Pons (tissue), 1 donor: ENCODE measurements at regions not wholly inside any gene's neighbourhood (a gene's known extent, or its start where the extent isn't known, plus 50 kb on each side); places are given as distances from the start of the nearest gene placed in this dataset.

Experiments used
- DNase-seq: peaks from one replicate; pipeline ENCODE4 v3.0.0-alpha.2; 2016; ENCODE audit warnings: low spot score

DNA sequence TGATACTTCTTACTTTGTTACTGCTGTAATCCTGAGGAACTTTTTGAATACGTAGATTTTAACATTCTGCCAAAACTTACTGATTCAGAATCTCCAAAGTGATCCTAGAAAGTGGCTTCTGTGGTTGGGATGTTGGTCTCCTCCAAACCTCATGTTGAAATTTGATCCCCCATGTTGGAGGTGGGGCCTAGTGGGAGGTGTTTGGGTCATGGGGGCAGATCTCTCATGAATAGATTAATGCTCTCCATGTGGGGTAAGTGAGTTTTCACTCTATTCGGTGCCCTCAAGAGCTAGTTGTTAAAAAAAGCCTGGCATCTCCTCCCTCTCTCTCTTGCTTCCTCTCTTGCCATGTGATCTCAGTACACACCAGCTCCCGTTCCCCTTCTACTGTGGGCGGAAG lies 329.9 kb downstream of the HRH4 start:
- no peak for DNase-seq

DNA sequence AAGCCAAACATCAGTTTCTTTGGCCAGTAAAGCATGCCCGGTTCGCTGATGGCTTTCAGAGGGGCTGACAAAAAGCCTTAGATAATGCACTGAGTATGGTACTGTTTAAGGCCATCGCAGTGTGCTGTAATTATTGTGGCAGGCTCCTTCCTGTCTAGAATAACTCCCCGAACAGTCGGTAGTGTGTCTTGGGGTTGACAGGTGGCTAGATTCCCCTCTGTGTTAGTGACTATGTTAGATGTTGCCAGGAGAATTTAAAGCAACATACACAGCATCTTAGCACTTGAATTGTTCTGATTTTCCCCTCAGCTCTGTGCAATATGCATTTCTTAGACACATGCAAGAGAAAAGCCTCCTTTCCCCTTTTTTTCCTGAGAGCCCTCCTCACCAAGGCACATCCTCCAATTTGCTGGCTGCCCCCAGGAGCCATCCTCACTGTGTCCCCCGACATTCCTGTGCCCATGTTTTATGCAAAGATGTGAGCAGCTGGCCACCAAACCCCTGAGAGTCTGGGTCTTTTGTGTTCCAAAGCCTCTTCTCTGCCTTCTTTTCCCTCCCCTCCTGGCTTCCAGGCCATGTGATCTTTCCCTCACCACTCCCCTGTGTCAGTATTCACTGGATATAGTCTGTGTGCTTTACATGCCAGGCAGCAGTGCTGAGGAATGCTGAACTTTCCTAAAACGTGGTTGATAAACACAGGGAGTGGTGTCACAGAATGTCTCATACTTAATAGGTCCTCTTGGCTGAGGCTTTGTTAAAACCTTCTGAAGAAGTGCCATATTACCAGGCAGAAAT lies 331.5 kb downstream of the HRH4 start:
- no peak for DNase-seq

DNA sequence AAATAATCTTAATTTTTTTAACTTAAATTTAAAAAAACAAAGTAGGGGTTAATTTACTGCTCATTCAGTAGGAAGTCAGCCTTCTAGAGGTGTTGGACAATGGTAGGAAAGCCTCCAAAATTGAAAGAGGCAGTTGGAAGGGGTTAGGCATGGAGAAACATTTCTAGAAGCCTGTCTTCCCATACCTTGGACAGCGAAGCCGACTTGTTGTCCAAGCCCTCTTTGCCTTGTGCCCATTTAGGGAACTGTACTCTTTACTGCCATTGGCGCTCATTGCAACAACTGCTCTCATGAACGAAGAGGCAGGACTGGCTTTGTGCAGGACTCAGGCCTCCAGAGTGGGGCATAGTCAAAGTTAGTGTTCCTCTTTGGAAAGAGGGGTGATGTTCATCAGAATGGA lies 333.3 kb downstream of the HRH4 start:
- no peak for DNase-seq

DNA sequence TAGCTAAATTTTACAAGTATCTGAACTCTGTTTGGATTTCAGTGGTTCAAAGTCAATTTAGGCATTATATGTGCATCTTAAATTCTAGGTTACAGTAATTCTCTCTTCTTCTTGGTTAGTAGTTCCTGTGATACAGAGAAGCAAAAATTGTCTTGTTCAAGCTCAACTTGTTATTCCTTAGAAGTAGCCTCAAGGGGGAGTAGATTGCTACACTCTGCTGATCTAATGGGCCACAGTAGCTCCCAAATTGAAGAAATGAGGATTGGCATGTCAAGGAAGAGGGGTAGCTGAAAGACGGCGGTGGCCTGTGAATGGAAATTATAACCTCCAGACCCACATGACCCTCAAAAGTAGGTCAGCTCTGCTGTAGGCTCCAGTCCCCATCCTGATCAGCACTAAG lies 334.7 kb downstream of the HRH4 start:
- DNase-seq: no peak

DNA sequence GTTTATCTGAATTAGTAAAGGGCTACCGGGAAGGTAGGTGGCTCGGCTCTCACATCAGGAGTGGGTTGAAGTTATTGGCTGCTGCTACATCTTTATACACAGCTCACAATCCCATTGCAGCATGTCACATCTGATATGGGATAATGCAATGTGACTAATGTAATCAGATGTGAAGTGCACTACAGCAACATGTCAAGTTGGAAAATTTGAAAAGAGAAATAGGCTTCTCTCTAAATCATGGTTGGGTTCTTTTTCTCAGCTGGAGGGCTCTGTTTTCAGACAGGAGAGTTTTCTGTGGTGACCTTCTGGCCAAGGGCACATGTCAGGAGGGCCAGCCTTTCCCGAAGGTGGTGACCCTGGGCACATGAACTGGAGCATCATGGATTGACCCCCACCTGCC lies 337.5 kb downstream of the HRH4 start:
- no peak for DNase-seq

DNA sequence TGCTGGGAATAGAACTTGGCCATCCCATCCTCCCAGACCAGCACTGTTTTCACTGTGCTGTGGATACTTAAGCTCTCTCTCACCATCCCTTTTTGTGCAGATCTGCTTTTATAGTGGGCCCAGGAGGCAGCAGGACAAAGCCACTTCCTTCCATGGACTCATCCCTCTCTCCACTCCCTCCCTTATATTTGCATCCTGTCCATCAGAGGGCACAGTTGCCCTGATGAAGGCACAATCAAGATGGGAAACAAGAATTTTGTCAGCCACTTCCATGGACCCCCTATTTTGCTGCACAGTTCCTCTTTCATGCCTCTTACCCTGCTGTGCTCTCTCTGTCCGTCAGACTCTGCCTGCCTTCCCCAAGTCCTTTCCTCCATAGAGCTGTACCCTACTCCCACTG lies 338.7 kb downstream of the HRH4 start:
- DNase-seq: no peak

DNA sequence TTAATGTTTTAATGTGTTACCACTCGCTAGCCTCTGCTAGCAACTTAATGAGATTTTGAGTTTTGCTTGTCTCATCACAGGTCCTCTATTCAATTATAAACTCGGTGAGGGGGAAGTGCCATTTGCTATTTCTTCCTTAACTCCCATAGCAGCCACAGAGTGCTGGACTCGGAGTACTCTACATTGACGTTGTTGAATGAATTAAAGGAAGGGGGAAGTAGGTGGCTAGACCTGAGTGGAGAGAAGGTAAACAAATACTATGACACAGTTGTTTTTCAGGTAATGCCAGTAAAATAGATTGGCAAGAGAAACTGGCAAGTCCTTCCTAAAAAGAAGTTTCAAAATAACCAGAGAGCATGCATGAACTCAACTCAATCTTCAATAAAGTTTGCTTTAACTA lies 339.3 kb downstream of the HRH4 start:
- DNase-seq: no peak

DNA sequence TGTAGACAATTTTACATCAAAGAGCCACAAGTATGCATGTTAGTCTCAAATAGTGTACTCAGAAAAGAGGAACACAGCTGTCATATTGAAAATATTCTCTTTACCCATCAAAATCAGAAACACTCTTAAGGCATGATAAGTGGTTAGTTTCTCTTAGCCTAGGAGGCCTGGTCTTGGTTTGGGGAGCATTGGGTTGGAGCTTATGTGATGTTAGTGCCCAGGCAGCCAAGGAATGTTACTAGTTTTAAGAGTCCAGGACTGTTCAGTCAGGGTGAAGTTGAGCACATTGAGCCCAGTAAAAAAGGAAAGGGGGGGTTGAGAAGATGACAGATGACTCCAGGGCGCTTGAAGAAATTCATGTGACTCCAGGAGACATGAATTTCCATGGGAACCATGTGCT lies 340.6 kb downstream of the HRH4 start:
- DNase-seq: no peak

DNA sequence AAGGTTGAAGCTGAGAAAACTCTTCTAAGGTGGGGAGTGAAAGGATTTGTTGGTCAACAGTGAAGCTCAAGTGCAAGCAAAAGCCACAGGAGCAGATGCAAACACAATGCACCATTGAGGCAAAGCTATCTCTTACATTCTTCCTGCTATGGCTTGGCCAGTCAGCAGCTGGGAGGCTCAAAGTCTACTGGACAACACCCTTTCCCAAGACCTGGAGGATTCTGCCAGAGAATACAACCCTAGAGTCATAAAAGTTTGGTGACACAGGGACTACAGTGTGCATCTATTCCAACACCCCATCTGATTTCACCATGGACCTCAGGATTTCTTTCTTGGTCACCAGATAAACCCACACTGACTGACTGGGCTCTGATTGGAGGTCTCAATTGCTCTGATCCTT lies 342.0 kb downstream of the HRH4 start:
- DNase-seq: no peak

DNA sequence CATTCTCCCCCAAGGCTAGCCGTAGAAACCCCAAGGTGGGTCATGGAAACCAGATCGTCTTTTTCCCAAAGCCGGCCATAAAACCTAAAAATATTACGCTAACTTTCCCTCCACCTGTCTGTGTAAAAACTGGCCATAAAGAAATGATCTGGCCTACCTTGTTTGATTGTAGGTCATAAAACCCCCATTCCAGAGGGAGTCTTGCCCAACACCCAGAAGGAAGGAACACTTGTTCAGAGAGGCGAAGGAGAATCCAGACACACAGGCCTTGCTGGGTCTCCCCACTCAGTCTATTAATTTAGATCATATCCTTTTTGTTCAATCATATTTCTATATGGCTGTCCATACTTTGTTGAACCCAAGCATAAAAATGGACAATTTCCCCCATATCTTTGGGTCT lies 344.7 kb downstream of the HRH4 start:
- no peak for DNase-seq

DNA sequence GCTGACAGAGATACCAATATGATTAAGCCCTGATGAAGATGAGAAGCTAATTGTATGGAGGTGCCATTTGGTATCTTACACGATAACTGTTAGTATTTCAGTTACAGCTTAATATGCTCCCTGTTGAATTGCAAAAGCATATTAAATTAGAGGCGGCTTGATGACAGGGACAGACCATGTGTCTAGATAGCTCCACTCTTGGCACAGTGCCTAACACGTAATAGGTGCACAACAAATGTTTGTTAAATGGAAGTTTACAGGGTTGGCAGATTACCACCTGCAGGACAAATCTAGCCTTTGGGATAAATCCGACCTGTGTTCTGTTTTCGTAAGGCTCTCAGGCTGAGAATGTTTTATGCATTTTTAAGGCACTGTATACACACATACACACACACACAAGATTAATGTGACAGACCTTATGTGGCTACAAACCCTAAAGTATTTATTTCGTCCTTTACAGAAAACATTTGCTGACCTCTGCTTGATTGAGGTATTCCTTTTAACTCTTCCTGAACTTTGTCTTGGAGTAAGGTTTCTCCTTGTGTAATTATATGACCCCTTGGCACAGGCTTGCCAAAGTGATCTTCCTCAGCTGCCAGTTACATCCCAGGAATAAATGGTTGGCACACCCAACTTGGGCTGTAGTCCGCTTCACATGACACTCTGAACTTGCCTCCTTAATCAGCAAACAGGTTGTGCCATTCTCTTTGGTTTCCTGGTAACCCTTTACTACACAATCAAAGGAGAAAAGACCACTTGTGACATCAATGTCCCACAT lies 348.9 kb downstream of the HRH4 start:
- no peak for DNase-seq

DNA sequence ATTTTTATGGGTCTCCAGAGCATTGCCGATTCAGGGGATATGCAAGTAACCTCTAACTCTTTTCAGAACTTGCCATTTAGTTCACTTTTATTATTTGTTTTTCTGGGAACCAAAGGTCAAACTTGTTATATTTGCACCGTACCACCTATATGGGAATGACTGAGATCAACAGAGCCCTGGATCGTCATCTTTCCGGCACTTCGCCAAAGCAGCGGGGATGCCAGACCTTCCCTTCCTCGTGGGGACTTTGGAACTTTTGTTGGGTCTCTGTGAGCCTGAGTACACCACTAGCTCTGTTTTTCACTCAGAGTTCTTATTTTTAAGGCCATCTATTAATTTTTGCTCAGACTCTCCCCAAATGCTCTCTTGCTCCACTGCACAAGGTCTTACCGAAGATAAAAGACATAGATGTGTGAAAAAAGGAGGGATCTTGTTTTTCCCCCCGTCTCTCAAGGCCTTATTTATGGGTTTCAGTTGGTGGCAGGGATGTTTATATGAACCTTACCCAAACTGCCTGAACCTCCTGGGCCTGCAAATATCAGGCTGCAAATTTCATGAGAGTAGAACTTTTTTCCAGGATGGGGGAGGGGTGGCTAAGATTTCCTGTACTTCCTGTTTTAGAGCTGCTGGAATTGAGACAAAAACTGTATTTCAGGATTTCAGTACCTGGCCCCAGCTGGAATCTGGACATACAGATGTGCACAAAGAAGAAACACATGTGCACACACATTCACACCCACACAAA lies 350.3 kb downstream of the HRH4 start:
- DNase-seq: no peak

DNA sequence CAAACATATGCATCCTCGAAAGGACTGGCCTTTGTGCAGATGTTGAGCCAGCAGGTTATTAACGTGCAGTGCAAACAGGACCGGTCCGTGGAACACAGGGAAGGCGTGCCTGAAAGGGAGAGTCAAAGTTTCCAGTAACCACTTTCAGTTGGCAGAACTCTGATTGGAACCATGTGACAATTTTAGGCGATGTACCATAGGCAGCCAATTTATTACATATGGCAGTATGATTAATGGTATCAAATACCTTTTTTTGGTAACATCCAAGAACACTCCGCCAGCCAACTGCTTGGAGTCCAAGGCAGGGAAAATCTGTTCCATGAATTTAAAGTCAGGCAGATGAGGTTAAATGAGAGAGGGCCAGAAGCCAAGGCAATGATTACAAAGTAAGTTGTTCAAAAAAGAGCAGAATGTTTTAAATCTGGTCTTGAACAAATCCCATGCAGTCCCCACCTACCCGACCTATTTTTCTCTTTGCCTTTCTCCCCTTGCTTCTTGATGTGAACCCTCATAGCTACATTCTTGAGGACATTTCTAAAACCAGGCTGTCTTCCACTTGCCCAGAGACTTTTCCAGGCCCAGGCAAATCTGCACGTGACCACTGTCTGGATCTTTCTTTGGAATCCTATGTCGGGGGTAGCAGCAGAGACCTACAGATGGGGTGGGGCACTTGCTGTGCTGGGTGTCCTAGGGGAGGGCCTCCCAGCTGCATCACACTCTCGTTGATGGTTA lies 351.7 kb downstream of the HRH4 start:
- DNase-seq: peak; percentile 22

DNA sequence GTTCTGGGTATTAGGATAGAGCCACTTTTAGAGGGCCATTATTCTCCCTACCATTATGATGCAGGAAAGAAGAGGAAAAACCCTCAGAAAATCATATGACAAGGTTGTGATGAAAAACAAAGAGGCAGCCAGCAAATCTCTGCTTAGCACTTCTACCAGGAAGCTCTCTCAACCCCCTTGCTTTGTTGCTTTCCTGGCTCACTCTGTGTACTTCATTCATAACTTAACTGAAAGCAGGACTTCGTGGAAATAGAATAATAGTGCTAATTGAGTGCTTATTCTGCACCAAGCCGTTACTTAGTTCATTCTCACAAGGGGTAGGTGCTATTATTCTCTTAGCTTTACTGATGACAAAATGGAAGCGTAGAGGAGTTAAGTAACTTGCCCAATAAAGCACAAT lies 354.1 kb downstream of the HRH4 start:
- DNase-seq: peak; percentile 62

DNA sequence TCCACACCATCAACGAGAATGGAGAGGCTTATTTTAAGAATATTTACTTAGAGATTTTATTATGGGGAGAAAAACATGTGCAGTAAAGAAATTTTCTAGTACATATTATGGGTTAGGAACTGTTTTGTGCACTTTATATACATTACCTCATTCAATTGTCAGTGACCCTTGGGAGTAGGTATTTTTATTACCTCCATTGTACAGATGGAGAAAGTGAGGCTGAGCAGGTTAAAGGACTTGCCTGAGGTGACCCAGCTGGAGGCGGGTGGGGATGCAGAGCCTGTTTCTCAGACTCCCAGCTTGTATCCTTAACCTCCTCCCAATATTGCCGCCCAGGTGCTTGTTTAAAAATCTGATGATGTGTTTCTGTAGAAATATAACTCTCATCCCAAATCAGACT lies 356.7 kb downstream of the HRH4 start:
- DNase-seq: no peak

DNA sequence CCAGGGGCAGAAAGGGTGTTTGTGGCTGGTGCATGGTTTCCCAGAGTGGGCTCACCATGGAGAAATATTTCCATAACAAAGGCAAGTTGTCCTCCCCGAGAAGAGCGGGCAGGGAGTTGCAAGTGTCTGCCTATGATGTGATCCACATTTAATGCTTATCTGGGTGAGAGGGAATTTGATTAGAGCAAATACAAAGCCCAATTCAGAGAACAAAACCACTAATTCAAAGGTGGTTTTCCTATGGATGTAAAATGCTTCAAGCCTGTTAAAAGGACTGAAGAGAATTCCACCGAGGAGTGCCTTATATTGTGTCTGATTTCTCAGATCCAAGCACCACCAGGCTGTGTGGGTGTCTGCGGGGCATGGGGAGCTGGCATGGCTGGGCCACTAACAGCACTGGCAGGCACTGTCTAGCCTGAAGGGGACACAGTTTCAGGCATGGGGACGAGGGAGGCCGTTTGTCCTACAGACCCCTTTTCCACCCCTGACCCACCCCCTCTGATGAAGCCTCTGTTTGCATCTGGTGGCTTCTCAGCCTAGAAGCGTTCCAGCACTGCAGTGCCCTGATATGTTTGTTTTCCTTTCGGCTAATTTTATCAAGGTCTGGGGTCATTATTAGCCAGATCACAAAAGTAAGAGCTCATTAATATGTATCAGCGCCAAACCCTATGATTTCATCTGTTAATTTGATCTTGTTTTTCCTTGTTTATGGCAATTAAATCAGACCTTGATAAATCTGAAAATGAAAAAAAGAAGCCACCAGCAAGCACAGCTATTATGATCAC lies 357.3 kb downstream of the HRH4 start:
- DNase-seq: peak; percentile 30

DNA sequence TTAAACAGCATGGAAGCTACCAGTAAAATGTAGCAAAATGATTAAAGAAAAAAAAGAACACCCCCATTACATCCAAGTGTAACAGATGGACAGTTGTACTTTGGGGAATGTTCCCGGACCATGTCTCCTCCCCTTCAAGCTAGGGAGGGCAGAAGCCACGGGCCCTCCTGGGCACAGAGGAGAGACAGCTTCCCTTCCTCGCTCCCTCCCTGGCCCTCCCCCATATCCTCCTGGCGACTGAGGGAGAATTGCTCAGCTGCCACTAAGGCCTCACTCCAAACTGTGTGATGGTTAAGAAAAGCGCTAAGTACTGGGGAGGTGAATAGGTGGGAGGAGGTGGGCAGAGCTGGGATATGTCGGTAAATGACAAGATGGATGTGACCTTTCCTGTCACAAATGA lies 358.0 kb downstream of the HRH4 start:
- peak; percentile 11 for DNase-seq

DNA sequence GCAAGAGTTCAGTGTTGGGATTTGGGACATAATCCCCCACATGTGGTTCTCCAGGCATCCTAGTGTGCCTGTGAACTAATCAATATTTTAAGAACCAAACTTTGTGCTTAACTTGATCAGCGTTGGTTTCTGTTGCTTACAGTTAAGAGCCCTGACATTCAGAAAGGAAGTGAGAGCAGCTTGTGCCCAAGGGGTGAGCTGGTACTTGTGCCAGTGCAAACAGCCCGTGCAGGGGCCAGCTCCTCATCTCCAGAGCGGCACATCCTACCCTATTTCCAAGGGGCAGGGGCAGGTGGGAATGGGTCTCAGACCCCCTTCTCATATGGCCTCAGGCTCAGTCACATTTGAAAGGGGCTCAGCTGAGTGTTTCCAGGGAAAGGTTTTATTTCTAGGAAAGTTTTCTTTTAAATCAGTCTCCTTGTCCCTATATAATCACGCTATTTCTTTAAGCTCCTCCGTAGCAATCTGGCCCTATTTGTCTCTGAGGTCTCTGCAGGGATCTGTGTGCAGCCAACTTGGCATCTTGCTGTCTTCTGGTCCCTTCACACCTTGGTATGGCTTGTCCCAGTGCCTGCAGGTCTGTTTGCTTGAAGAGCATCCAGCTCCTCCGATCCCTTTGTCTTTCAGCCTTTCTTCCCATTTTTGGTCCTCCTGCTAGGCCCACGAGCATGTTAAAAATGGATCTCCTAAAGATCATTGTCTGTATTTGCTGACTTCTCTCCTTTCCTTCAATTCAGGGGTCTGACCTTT lies 358.9 kb downstream of the HRH4 start:
- DNase-seq: no peak

DNA sequence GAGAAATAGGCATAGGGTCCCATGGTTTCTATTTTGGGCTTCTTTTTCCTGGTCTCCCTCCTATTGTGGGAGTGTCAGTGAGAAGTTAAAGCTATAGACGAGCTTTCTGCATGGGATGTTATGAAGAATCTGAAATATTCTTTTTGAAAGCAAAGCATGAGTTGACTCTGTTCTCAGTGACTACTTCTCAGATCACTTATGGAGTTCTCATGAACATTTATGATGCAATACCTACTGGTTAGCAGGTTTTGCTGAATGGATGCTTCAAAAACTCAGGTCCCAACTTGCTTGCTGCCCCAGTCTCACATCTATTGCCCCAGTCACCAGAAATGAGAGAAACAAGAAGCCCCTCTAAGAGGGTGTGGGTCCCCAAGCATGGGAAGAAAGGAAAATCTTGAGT lies 365.0 kb downstream of the HRH4 start:
- no peak for DNase-seq

DNA sequence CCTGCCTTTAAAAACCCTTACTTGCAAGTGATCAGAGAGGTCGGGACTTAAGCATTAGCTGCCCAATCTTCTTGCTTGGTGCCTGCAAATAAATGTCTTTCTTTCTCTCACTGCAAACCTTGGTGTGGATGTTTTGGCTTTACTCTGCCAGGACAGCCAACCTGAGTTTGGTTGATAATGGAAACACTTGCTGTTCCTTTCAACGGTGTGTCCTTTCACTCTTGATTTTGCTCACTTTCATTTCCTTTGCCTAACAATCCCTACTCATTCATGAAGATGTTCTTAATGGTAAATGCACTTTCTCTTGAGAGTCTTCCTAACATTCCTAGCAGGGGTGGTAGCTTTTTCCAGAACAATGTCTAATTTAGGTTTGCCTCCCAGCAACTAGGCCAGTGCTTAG lies 366.2 kb downstream of the HRH4 start:
- DNase-seq: no peak

DNA sequence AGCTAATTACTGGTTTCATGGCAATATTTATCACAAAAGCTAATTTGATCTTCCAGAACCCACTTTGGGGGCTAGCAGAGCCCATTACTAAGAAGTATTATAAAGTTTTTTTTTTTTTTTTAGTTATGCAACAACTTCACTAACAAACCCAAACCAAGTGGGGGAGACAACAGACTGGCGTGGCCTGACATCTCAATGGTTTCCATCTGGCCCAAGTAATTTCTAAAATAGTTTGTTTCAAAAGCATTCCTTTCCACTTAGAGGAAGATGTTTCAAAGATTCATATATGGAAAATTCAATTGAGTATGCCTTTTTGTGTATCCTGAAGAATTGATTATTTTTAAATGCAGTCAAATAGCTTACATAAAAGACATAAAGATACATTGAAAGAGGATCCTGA lies 367.1 kb downstream of the HRH4 start:
- DNase-seq: no peak
